Nucleus accumbens (tissue), 56 donors: ENCODE measurements at regions not wholly inside any gene's neighbourhood (a gene's known extent, or its start where the extent isn't known, plus 50 kb on each side); places are given as distances from the start of the nearest gene placed in this dataset.
A peak's percentile ranks its signal among the peaks of the same experiment; 100 is the strongest.

Experiments
- DNase-seq, 56 donors: peaks; one replicate each; lab custom pipeline; 2025; lab: John Stamatoyannopoulos, UW

GRCh38 chr1:25064465-25065240 lies 134.6 kb upstream of the RUNX3 start:
- DNase-seq = no peak

- no peak for DNase-seq
Measured at GRCh38 chr1:25063591-25064416, 133.7 kb upstream of the RUNX3 start.

- DNase-seq = no peak
Measured at GRCh38 chr1:25062621-25063255, 132.7 kb upstream of the RUNX3 start.

GRCh38 chr1:25061261-25061995 lies 131.4 kb upstream of the RUNX3 start:
- no peak for DNase-seq

GRCh38 chr1:25057188-25057587 lies 127.1 kb upstream of the RUNX3 start:
- DNase-seq = no peak

GRCh38 chr1:25056536-25056935 lies 126.5 kb upstream of the RUNX3 start:
- no peak for DNase-seq

GRCh38 chr1:25055961-25056360 lies 125.9 kb upstream of the RUNX3 start:
- DNase-seq = no peak

GRCh38 chr1:25055324-25055780 lies 125.3 kb upstream of the RUNX3 start:
- DNase-seq = no peak

- no peak for DNase-seq
Measured at GRCh38 chr1:25054526-25055323, 124.6 kb upstream of the RUNX3 start.

GRCh38 chr1:25053576-25054250 lies 123.6 kb upstream of the RUNX3 start:
- DNase-seq = no peak

GRCh38 chr1:25051906-25052305 lies 121.8 kb upstream of the RUNX3 start:
- no peak for DNase-seq

GRCh38 chr1:25051504-25051903 lies 121.4 kb upstream of the RUNX3 start:
- no peak for DNase-seq

- no peak for DNase-seq
Measured at GRCh38 chr1:25050165-25050564, 120.1 kb upstream of the RUNX3 start.

- DNase-seq = no peak
Measured at GRCh38 chr1:25049190-25049589, 119.1 kb upstream of the RUNX3 start.

GRCh38 chr1:25048728-25049127 lies 118.7 kb upstream of the RUNX3 start:
- peak in 8 of 56 donors; percentile 6 to 32 (median 14) for DNase-seq

GRCh38 chr1:25047506-25048240 lies 117.6 kb upstream of the RUNX3 start:
- DNase-seq = no peak

GRCh38 chr1:25046194-25046532 lies 116.1 kb upstream of the RUNX3 start:
- DNase-seq = no peak

GRCh38 chr1:25045480-25046193 lies 115.6 kb upstream of the RUNX3 start:
- DNase-seq = no peak
